GM23248 (cell line): ENCODE measurements at regions not wholly inside any gene's neighbourhood (a gene's known extent, or its start where the extent isn't known, plus 50 kb on each side); places are given as distances from the start of the nearest gene placed in this dataset.

Source experiments
- EZH2 ChIP-seq: fragments of 200-600 bp; sonication (generic); IDR thresholded peaks from 2 replicates; pipeline ENCODE4 v1.6.1; 2018; ENCODE audit warnings: antibody characterized with exemption, mild to moderate bottlenecking; ENCODE audit not compliant: insufficient read depth, poor library complexity, severe bottlenecking
- EZH2phosphoT487 ChIP-seq: fragments of 200-600 bp; sonication (generic); IDR thresholded peaks from 2 replicates; pipeline ENCODE4 v1.6.1; 2018; ENCODE audit warnings: antibody characterized with exemption, moderate library complexity, mild to moderate bottlenecking, low read depth; ENCODE audit not compliant: insufficient read depth

- TF ChIP-seq EZH2, result no peak
- no peak for TF ChIP-seq EZH2phosphoT487
Measured at GRCh38 chr4:95764961-95765360, 74.9 kb upstream of the PDHA2 start.
